IMR-90 (cell line): ENCODE measurements at regions not wholly inside any gene's neighbourhood (a gene's known extent, or its start where the extent isn't known, plus 50 kb on each side); places are given as distances from the start of the nearest gene placed in this dataset.

Source experiments
- ATAC-seq: fragments of 200-7000 bp; cut with Tn5 transposase; 2 replicates; pipeline ENCODE4 v1.9.1; 2020; ENCODE audit warnings: low read depth, mild to moderate bottlenecking, moderate library complexity
- BruUV-seq: library from RNA; stranded (reverse); fragments of 400-500 nt; replicated peaks from 2 replicates; lab custom pipeline; 2021; lab: Mats Ljungman, UMichigan
- CTCF ChIA-PET: fragments of 300-600 bp; formaldehyde crosslinking; extraction: SDS; loops from one replicate; lab custom pipeline; 2021; ENCODE audit warnings: antibody characterized with exemption; lab: Yijun Ruan, JAX
- POLR2A ChIA-PET: fragments of 300-600 bp; sonication (Branson Sonifier 250); formaldehyde crosslinking; loops from one replicate; lab custom pipeline; 2022; ENCODE audit warnings: antibody characterized with exemption; ENCODE audit not compliant: unreplicated experiment; lab: Charles Lee
- DNase-seq: peaks from one replicate; pipeline ENCODE4 v3.0.0; 2013
- H2AFZ ChIP-seq: replicated peaks from 2 replicates; pipeline ENCODE3; 2013; ENCODE audit warnings: low read length, mild to moderate bottlenecking; ENCODE audit not compliant: poor library complexity
- H2AK5ac ChIP-seq: 2 replicates; pipeline ENCODE4 v1.6.1; 2013; ENCODE audit warnings: low read depth, low read length, inconsistent platforms
- H2AK9ac ChIP-seq: replicated peaks from 2 replicates; pipeline ENCODE3; 2013; ENCODE audit warnings: mild to moderate bottlenecking, low read depth, low read length, moderate library complexity; ENCODE audit not compliant: poor library complexity
- H2BK120ac ChIP-seq: 2 replicates; pipeline ENCODE4 v1.6.1; 2013; ENCODE audit warnings: low read depth, low read length, inconsistent platforms
- H2BK15ac ChIP-seq: 3 replicates; pipeline ENCODE4 v1.6.1; 2013; ENCODE audit warnings: low read depth, low read length, inconsistent platforms
- H2BK20ac ChIP-seq: 2 replicates; pipeline ENCODE4 v1.6.1; 2013; ENCODE audit warnings: low read depth, mild to moderate bottlenecking, inconsistent platforms, low read length, moderate library complexity
- H2BK5ac ChIP-seq: 2 replicates; pipeline ENCODE4 v1.6.1; 2013; ENCODE audit warnings: mild to moderate bottlenecking, low read depth, low read length, inconsistent platforms; ENCODE audit not compliant: poor library complexity, severe bottlenecking
- H3K14ac ChIP-seq: replicated peaks from 2 replicates; pipeline ENCODE4 v1.6.1; 2013; ENCODE audit warnings: low read depth, low read length, inconsistent platforms
- H3K18ac ChIP-seq: 2 replicates; pipeline ENCODE4 v1.6.1; 2013; ENCODE audit warnings: low read depth, low read length, control low read depth
- H3K23ac ChIP-seq: 2 replicates; pipeline ENCODE4 v1.6.1; 2013; ENCODE audit warnings: low read depth, low read length, inconsistent platforms
- H3K27ac ChIP-seq: 2 replicates; pipeline ENCODE4 v1.5.1; 2013; ENCODE audit warnings: mild to moderate bottlenecking, control low read depth, low read length; ENCODE audit not compliant: insufficient read depth
- H3K27me3 ChIP-seq: 2 replicates; pipeline ENCODE4 v1.6.1; 2013; ENCODE audit warnings: low read length; ENCODE audit not compliant: control insufficient read depth, insufficient read depth
- H3K36me3 ChIP-seq: 2 replicates; pipeline ENCODE4 v1.6.1; 2013; ENCODE audit warnings: low read length, mixed read lengths; ENCODE audit not compliant: control insufficient read depth, insufficient read depth
- H3K4ac ChIP-seq: 2 replicates; pipeline ENCODE4 v1.6.1; 2013; ENCODE audit warnings: low read depth, low read length, inconsistent platforms
- H3K4me1 ChIP-seq: 2 replicates; pipeline ENCODE4 v1.6.1; 2013; ENCODE audit warnings: low read length, mixed read lengths; ENCODE audit not compliant: control insufficient read depth, insufficient read depth
- H3K4me2 ChIP-seq: 2 replicates; pipeline ENCODE4 v1.6.1; 2013; ENCODE audit warnings: low read depth, mild to moderate bottlenecking, control low read depth, low read length, moderate library complexity
- H3K4me3 ChIP-seq: 2 replicates; pipeline ENCODE4 v1.5.1; 2013; ENCODE audit warnings: low read depth, mild to moderate bottlenecking, control low read depth, low read length, moderate library complexity; ENCODE audit not compliant: insufficient read depth
- H3K56ac ChIP-seq: 2 replicates; pipeline ENCODE4 v1.6.1; 2013; ENCODE audit warnings: low read length, inconsistent platforms; ENCODE audit not compliant: insufficient read depth; ENCODE audit errors: extremely low read depth
- H3K79me1 ChIP-seq, 2 experiments: 2 replicates each; pipeline ENCODE4 v1.6.1; 2013; ENCODE audit warnings: low read length in 2 of 2, inconsistent platforms in 1 of 2, low read depth in 1 of 2
- H3K9ac ChIP-seq: 2 replicates; pipeline ENCODE4 v1.6.1; 2013; ENCODE audit warnings: low read depth, low read length, control low read depth
- H3K9me1 ChIP-seq: 2 replicates; pipeline ENCODE4 v1.6.1; 2013; ENCODE audit warnings: low read length, inconsistent platforms; ENCODE audit not compliant: insufficient read depth
- H3K9me3 ChIP-seq: 2 replicates; pipeline ENCODE4 v1.6.1; 2013; ENCODE audit warnings: low read length; ENCODE audit not compliant: control insufficient read depth, insufficient read depth
- H4K20me1 ChIP-seq: 2 replicates; pipeline ENCODE4 v1.6.1; 2013; ENCODE audit warnings: low read length, inconsistent platforms; ENCODE audit not compliant: insufficient read depth
- H4K5ac ChIP-seq: 2 replicates; pipeline ENCODE4 v1.6.1; 2013; ENCODE audit warnings: mild to moderate bottlenecking, low read depth, low read length, control low read depth
- H4K8ac ChIP-seq, 2 experiments: 2 replicates each; pipeline ENCODE4 v1.6.1; 2013; ENCODE audit warnings: low read depth in 2 of 2, low read length in 2 of 2, control low read depth in 1 of 2, inconsistent platforms in 1 of 2
- H4K91ac ChIP-seq: 2 replicates; pipeline ENCODE4 v1.6.1; 2013; ENCODE audit warnings: low read depth, low read length, inconsistent platforms; ENCODE audit not compliant: insufficient read depth
- BHLHE40 ChIP-seq: fragments of 150-350 bp; IDR thresholded peaks from 2 replicates; pipeline ENCODE4 v1.6.1; 2016; ENCODE audit warnings: mild to moderate bottlenecking, low read depth, low read length
- CEBPB ChIP-seq: IDR thresholded peaks from 2 replicates; pipeline ENCODE4 v1.6.1; 2012; ENCODE audit warnings: low read depth, low read length, improper control_type of control experiment
- CHD1 ChIP-seq: IDR thresholded peaks from 2 replicates; pipeline ENCODE4 v1.6.1; 2012; ENCODE audit warnings: low read depth, low read length, improper control_type of control experiment
- FOS ChIP-seq: fragments of 150-350 bp; IDR thresholded peaks from 2 replicates; pipeline ENCODE4 v1.6.1; 2016; ENCODE audit warnings: low read depth, low read length
- MAFK ChIP-seq: IDR thresholded peaks from 2 replicates; pipeline ENCODE4 v1.6.1; 2012; ENCODE audit warnings: low read depth, low read length, improper control_type of control experiment
- MAZ ChIP-seq: IDR thresholded peaks from 2 replicates; pipeline ENCODE4 v1.6.1; 2012; ENCODE audit warnings: low read depth, mild to moderate bottlenecking, low read length, improper control_type of control experiment, moderate library complexity, borderline replicate concordance
- MXI1 ChIP-seq: IDR thresholded peaks from 2 replicates; pipeline ENCODE4 v1.6.1; 2012; ENCODE audit warnings: low read depth, mild to moderate bottlenecking, low read length, moderate library complexity, borderline replicate concordance
- NFE2L2 ChIP-seq: fragments of 150-350 bp; IDR thresholded peaks from 2 replicates; pipeline ENCODE4 v1.6.1; 2016; ENCODE audit warnings: low read depth, mild to moderate bottlenecking, low read length
- POLR2A ChIP-seq: IDR thresholded peaks from 2 replicates; pipeline ENCODE4 v1.6.1; 2012; ENCODE audit warnings: mild to moderate bottlenecking, low read depth, low read length
- RAD21 ChIP-seq: IDR thresholded peaks from 2 replicates; pipeline ENCODE4 v1.6.1; 2012; ENCODE audit warnings: low read length, improper control_type of control experiment
- RCOR1 ChIP-seq: IDR thresholded peaks from 2 replicates; pipeline ENCODE4 v1.6.1; 2012; ENCODE audit warnings: mild to moderate bottlenecking, low read length, improper control_type of control experiment; ENCODE audit not compliant: insufficient replicate concordance
- RFX5 ChIP-seq: IDR thresholded peaks from 2 replicates; pipeline ENCODE4 v1.8.0; 2012; ENCODE audit warnings: low read depth, mild to moderate bottlenecking, low read length, moderate library complexity
- SMC3 ChIP-seq: fragments of 150-350 bp; IDR thresholded peaks from 2 replicates; pipeline ENCODE4 v1.6.1; 2016; ENCODE audit warnings: low read depth, mild to moderate bottlenecking, antibody characterized with exemption, low read length, moderate library complexity
- WGBS, 2 experiments: methylation state at CpG; one replicate each; pipeline versions ENCODE4 v1.1.5 to v1.1.7; 2013; ENCODE audit warnings: missing lambda C conversion rate in 2 of 2; ENCODE audit not compliant: insufficient read length in 1 of 2; ENCODE audit errors: extremely low coverage in 2 of 2; 5-methylcytosine and 5-hydroxymethylcytosine counted together
- dilution Hi-C: fragments of 300-500 bp; cut with HindIII; formaldehyde crosslinking; loops from one replicate; pipeline ENCODE4 v1.14.3; 2018; ENCODE audit warnings: low sequenced_read_pairs; ENCODE audit not compliant: unreplicated experiment
- in situ Hi-C: fragments of 300-500 bp; cut with MboI; formaldehyde crosslinking; loops from 3 replicates; pipeline ENCODE4 v1.14.3; 2019; ENCODE audit warnings: low sequenced_read_pairs, inconsistent platforms, mixed read lengths
- intact Hi-C: fragments of 100-400 bp; cut with micrococcal nuclease; formaldehyde crosslinking; loops from 2 replicates; pipeline ENCODE4 v1.10.0; 2022
- TF ChIP-seq, protein P1 (sequence below): fragments of 150-350 bp; IDR thresholded peaks from 2 replicates; pipeline ENCODE4 v1.6.1; 2016; ENCODE audit warnings: low read depth, mild to moderate bottlenecking, low read length, moderate library complexity, borderline replicate concordance
- TF ChIP-seq, protein P2 (sequence below): conservative IDR thresholded peaks from 2 replicates; pipeline ENCODE4 v1.5.1; 2012; ENCODE audit warnings: mild to moderate bottlenecking, low read depth, low read length, improper control_type of control experiment
- TF ChIP-seq, protein P3 (sequence below): fragments of 150-350 bp; IDR thresholded peaks from 2 replicates; pipeline ENCODE4 v1.6.1; 2017; ENCODE audit warnings: mild to moderate bottlenecking, antibody characterized with exemption, low read length, low read depth

DNA sequence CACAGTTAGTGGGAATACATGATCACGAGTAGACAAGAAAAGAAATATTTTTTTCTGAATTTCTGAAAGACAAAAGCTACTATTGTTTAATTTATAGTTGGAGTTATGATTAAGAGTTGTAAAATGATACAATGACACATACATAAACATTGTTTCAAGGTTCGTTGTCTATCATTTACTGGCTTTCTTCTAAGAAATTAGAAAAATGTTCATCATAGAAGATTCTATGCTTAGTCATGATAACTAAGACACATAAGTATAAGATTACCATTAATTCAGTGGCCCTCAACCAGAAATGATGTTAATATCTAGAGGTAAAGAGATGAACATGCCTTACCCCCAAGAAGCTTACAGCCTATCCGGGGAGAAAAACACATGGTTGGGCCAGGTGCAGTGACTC lies 1832.8 kb upstream of the PRR20A start:
- Histone ChIP-seq H4K8ac (no peak overlapping the region), H4K5ac (no peak overlapping the region), H4K20me1 (no peaks in the 10 kb centered on the region), H3K4me3 (no peak overlapping the region), H3K27ac (no peak overlapping the region), H3K36me3 (no peaks in the 10 kb centered on the region), H3K9me3 (peaks cover 4% of the 10 kb centered on the region; the same call in 1 of the 2 replicates), H2BK5ac (no peak overlapping the region), H3K4ac (no peak overlapping the region), H2BK20ac (no peak overlapping the region), H3K14ac (no peak overlapping the region), H3K18ac (no peak overlapping the region), H2AK5ac (no peak overlapping the region), H2AFZ (no peak overlapping the region), H2BK15ac (no peak overlapping the region), H2AK9ac (no peak overlapping the region), H3K9ac (no peak overlapping the region), H3K4me1 (no peaks in the 10 kb centered on the region), H3K27me3 (no peaks in the 10 kb centered on the region), H3K79me1 (no peaks in the 10 kb centered on the region), H4K91ac (no peak overlapping the region), H2BK120ac (no peak overlapping the region), H3K23ac (no peak overlapping the region), H3K4me2 (no peak overlapping the region), H3K9me1 (no peaks in the 10 kb centered on the region), H3K56ac (no peak overlapping the region)
- CTCF ChIA-PET, result no interaction called here
- POLR2A ChIA-PET, result no interaction called here
- intact Hi-C loops, result no loop called here
- no CpG with 5 or more reads among the region's 3 CpGs for WGBS, 2 experiments
- TF ChIP-seq FOS, result no peak
- TF ChIP-seq, protein P1, sequence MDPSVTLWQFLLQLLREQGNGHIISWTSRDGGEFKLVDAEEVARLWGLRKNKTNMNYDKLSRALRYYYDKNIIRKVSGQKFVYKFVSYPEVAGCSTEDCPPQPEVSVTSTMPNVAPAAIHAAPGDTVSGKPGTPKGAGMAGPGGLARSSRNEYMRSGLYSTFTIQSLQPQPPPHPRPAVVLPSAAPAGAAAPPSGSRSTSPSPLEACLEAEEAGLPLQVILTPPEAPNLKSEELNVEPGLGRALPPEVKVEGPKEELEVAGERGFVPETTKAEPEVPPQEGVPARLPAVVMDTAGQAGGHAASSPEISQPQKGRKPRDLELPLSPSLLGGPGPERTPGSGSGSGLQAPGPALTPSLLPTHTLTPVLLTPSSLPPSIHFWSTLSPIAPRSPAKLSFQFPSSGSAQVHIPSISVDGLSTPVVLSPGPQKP, result no peak
- TF ChIP-seq POLR2A, result no peak
- TF ChIP-seq, protein P2, sequence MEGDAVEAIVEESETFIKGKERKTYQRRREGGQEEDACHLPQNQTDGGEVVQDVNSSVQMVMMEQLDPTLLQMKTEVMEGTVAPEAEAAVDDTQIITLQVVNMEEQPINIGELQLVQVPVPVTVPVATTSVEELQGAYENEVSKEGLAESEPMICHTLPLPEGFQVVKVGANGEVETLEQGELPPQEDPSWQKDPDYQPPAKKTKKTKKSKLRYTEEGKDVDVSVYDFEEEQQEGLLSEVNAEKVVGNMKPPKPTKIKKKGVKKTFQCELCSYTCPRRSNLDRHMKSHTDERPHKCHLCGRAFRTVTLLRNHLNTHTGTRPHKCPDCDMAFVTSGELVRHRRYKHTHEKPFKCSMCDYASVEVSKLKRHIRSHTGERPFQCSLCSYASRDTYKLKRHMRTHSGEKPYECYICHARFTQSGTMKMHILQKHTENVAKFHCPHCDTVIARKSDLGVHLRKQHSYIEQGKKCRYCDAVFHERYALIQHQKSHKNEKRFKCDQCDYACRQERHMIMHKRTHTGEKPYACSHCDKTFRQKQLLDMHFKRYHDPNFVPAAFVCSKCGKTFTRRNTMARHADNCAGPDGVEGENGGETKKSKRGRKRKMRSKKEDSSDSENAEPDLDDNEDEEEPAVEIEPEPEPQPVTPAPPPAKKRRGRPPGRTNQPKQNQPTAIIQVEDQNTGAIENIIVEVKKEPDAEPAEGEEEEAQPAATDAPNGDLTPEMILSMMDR, result no peak
- TF ChIP-seq BHLHE40, result no peak
- TF ChIP-seq RAD21, result no peak
- TF ChIP-seq RFX5, result no peak
- TF ChIP-seq MXI1, result no peak
- TF ChIP-seq MAFK, result no peak
- TF ChIP-seq CHD1, result no peak
- TF ChIP-seq, protein P3, sequence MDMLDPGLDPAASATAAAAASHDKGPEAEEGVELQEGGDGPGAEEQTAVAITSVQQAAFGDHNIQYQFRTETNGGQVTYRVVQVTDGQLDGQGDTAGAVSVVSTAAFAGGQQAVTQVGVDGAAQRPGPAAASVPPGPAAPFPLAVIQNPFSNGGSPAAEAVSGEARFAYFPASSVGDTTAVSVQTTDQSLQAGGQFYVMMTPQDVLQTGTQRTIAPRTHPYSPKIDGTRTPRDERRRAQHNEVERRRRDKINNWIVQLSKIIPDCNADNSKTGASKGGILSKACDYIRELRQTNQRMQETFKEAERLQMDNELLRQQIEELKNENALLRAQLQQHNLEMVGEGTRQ, result no peak
- no peak for TF ChIP-seq SMC3
- no peak for TF ChIP-seq NFE2L2
- TF ChIP-seq RCOR1, result no peak
- TF ChIP-seq CEBPB, result no peak
- no peak for TF ChIP-seq MAZ
- ATAC-seq, result no peak
- in situ Hi-C loops, result no loop called here
- BruUV-seq, result no TSS peak
- dilution Hi-C loops, result no loop called here
- no peak for DNase-seq
